ENCODE measurements at regions not wholly inside any gene's neighbourhood (a gene's known extent, or its start where the extent isn't known, plus 50 kb on each side); places are given as distances from the start of the nearest gene placed in this dataset.

DNA sequence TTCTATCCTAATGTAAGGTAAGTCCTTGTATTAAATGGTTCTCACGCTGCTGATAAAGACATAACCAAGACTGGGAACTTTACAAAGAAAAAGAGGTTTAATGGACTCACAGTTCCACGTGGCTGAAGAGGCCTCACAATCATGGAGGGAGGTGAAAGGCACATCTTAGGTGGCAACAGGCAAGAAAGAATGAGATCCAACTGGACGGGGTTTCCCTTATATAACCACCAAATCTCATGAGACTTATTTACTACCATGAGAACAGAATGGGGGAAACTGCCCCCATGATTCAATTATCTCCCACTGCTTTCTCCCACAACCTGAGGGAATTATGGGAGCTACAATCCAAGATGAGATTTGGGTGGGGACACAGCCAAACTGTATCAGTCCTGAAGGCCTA is 136.6 kb downstream of the HTR1B start:
- TF ChIP-seq, protein P1, sequence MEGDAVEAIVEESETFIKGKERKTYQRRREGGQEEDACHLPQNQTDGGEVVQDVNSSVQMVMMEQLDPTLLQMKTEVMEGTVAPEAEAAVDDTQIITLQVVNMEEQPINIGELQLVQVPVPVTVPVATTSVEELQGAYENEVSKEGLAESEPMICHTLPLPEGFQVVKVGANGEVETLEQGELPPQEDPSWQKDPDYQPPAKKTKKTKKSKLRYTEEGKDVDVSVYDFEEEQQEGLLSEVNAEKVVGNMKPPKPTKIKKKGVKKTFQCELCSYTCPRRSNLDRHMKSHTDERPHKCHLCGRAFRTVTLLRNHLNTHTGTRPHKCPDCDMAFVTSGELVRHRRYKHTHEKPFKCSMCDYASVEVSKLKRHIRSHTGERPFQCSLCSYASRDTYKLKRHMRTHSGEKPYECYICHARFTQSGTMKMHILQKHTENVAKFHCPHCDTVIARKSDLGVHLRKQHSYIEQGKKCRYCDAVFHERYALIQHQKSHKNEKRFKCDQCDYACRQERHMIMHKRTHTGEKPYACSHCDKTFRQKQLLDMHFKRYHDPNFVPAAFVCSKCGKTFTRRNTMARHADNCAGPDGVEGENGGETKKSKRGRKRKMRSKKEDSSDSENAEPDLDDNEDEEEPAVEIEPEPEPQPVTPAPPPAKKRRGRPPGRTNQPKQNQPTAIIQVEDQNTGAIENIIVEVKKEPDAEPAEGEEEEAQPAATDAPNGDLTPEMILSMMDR (IDR thresholded peaks at IDR 0.05; ENCODE audit: poor library complexity): no peak
- no peak for TF ChIP-seq EZH2phosphoT487 (IDR thresholded peaks at IDR 0.05; ENCODE audit: low read depth, severe bottlenecking, unreplicated experiment)

Data from hepatocyte (in vitro differentiated cells).